ENCODE measurements at regions not wholly inside any gene's neighbourhood (a gene's known extent, or its start where the extent isn't known, plus 50 kb on each side); places are given as distances from the start of the nearest gene placed in this dataset.

GRCh38 chr20:7355051-7355450 is 585.2 kb downstream of the HAO1 start:
- TF ChIP-seq CTCF (IDR thresholded peaks at IDR 0.05) (no peak), POLR2A (IDR thresholded peaks at IDR 0.05) (no peak)

Data from uterus (tissue), 2 donors.